ENCODE measurements at regions not wholly inside any gene's neighbourhood (a gene's known extent, or its start where the extent isn't known, plus 50 kb on each side); places are given as distances from the start of the nearest gene placed in this dataset.
A peak's percentile ranks its signal among the peaks of the same experiment; 100 is the strongest.
"Not testable (repeated sequence)": the region's sequence is repeated elsewhere in the genome, so short reads cannot be mapped to it uniquely, and the experiment has no call there.

DNA sequence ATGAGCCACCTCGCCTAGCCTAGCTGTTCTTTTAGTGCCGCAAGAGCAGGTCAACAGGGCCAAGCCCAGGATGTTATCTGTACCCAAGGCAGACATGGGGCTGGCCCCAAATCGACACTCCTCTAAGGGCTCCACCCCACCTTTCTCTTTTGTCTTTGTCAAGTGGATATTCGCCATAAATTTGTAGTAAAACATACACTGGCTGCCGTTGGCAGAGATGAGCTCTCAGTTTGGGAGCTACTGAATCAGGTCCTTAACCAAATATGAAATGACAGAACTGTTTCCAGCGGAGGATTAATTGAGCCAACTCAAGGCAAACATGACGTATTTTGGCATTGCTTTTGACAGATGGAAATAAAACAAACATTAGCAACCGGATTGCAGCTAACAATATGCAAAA lies 556.9 kb upstream of the CDH5 start:
- no peaks in the 10 kb centered on the region for H3K27me3 ChIP-seq
- H3K4me3 ChIP-seq, result no peak overlapping the region
- WGBS, result 53% methylated on average over 8 of the region's 8 CpGs
- no peaks in the 10 kb centered on the region for H3K9me3 ChIP-seq
- intact Hi-C loops (cut with DNase I), result no loop called here
- DNase-seq (ENCODE audit: extremely low spot score), result peak; percentile 77
- H3K36me3 ChIP-seq, result no peaks in the 10 kb centered on the region
- H3K27ac ChIP-seq (replicated peaks in 1 of 4), result no peak overlapping the region
- no peak for TF ChIP-seq EP300 (IDR thresholded peaks at IDR 0.05)
- no peak for TF ChIP-seq POLR2AphosphoS5 (IDR thresholded peaks at IDR 0.05)
- TF ChIP-seq POLR2A (IDR thresholded peaks at IDR 0.05; ENCODE audit: low read depth), result no peak
- TF ChIP-seq, protein P1, sequence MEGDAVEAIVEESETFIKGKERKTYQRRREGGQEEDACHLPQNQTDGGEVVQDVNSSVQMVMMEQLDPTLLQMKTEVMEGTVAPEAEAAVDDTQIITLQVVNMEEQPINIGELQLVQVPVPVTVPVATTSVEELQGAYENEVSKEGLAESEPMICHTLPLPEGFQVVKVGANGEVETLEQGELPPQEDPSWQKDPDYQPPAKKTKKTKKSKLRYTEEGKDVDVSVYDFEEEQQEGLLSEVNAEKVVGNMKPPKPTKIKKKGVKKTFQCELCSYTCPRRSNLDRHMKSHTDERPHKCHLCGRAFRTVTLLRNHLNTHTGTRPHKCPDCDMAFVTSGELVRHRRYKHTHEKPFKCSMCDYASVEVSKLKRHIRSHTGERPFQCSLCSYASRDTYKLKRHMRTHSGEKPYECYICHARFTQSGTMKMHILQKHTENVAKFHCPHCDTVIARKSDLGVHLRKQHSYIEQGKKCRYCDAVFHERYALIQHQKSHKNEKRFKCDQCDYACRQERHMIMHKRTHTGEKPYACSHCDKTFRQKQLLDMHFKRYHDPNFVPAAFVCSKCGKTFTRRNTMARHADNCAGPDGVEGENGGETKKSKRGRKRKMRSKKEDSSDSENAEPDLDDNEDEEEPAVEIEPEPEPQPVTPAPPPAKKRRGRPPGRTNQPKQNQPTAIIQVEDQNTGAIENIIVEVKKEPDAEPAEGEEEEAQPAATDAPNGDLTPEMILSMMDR (IDR thresholded peaks at IDR 0.05), result no peak
- peaks cover 0 to 9% (median 0%) of the 10 kb centered on the region in 4 donors for H3K4me1 ChIP-seq

DNA sequence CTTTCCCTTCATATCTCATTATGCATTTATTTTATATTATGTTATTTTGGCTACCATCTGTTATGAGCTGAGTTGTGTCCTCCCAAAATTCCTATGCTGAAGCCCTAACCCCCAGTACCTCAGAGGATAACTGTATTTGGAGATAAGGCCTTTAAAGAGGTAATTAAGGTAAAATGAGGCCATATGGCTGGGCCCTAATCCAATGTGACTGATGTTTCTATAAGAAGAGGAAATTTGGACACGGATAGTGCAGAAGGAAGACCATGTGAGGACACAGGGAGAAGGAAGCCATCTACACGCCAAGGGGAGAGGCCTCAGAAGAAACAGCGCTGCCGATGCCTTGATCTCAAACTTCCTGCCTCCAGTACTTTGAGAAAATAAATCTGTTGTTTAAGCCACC lies 557.7 kb upstream of the CDH5 start:
- no peak for TF ChIP-seq POLR2AphosphoS5 (IDR thresholded peaks at IDR 0.05)
- TF ChIP-seq, protein P1 (IDR thresholded peaks at IDR 0.05), result no peak
- TF ChIP-seq EP300 (IDR thresholded peaks at IDR 0.05), result no peak
- no peak for TF ChIP-seq POLR2A (IDR thresholded peaks at IDR 0.05; ENCODE audit: low read depth)
- H3K4me1 ChIP-seq, result peaks cover 0 to 9% (median 0%) of the 10 kb centered on the region in 4 donors
- H3K4me3 ChIP-seq, result no peak overlapping the region
- no peaks in the 10 kb centered on the region for H3K9me3 ChIP-seq
- intact Hi-C loops (cut with DNase I), result no loop called here
- WGBS, result 80% methylated on average over 4 of the region's 4 CpGs
- H3K27ac ChIP-seq (replicated peaks in 1 of 4), result no peak overlapping the region
- peak; percentile 31 for DNase-seq (ENCODE audit: extremely low spot score)
- H3K27me3 ChIP-seq, result no peaks in the 10 kb centered on the region
- no peaks in the 10 kb centered on the region for H3K36me3 ChIP-seq

DNA sequence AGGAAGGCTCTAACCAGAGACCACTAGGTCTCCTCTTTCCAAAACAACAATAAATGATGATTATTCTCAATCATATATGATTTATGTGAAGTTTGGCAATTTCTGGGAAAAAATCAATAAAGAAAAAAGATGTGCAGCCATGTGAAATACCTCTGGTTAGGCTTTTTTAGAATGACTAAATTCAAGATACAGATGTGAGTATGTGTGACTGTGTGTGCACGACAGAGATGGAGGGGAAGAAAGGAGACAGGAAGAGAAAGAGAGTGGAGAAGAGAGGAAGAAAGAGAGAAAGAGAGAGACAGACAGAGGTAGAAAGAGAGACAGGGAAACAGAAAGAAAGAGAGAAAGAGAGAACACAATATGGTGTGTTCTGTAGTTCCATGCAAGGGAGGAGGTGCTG lies 558.6 kb upstream of the CDH5 start:
- no peaks in the 10 kb centered on the region for H3K27me3 ChIP-seq
- peak; percentile 31 for DNase-seq (ENCODE audit: extremely low spot score)
- no peaks in the 10 kb centered on the region for H3K9me3 ChIP-seq
- TF ChIP-seq POLR2A (IDR thresholded peaks at IDR 0.05; ENCODE audit: low read depth) (no peak), EP300 (IDR thresholded peaks at IDR 0.05) (no peak)
- no peak overlapping the region for H3K27ac ChIP-seq (replicated peaks in 1 of 4)
- H3K4me3 ChIP-seq, result no peak overlapping the region
- intact Hi-C loops (cut with DNase I), result no loop called here
- no peaks in the 10 kb centered on the region for H3K36me3 ChIP-seq
- peaks cover 0 to 9% (median 0%) of the 10 kb centered on the region in 4 donors for H3K4me1 ChIP-seq
- WGBS, result 94% methylated on average over 1 of the region's 1 CpG

DNA sequence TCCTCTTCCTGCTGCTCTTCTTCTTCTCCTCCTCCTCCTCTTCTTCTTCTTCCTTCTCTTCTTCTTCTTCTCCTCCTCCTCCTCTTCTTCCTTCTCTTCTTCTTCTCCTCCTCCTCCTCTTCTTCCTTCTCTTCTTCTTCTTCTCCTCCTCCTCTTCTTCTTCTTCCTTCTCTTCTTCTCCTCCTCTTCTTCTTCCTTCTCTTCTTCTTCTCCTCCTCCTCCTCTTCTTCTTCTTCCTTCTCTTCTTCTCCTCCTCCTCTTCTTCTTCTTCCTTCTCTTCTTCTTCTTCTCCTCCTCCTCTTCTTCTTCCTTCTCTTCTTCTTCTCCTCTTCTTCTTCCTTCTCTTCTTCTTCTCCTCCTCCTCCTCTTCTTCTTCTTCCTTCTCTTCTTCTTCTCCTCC lies 560.8 kb upstream of the CDH5 start:
- H3K27ac ChIP-seq (replicated peaks in 1 of 4); H3K9me3 ChIP-seq; H3K4me3 ChIP-seq; intact Hi-C loops (cut with DNase I); H3K36me3 ChIP-seq; H3K27me3 ChIP-seq; H3K4me1 ChIP-seq; DNase-seq (ENCODE audit: extremely low spot score): not testable (repeated sequence)

DNA sequence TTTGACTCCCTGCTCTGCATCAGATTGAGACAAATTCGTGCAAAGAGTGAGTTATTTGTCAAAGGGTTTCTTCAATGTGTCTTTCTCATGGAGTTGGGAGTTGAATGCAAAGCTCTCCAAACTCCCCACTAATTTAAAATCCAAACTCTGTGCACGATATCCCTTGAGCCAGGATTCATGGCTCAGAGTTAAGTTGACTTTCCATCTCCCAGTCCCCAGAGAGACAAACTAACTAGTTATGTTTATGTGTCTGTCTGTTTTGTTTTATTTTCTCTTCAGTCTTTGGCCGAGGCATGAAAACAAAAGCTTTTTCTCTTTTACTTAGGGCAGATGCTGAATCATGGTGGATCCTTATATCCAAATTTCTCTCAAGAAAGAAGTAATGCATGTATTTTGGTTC lies 570.0 kb upstream of the CDH5 start:
- Histone ChIP-seq H3K27ac (replicated peaks in 1 of 4) (no peak overlapping the region), H3K9me3 (no peaks in the 10 kb centered on the region), H3K27me3 (no peaks in the 10 kb centered on the region), H3K4me1 (no peaks in the 10 kb centered on the region), H3K4me3 (no peak overlapping the region), H3K36me3 (no peaks in the 10 kb centered on the region)
- 55% methylated on average over 3 of the region's 3 CpGs for WGBS
- no peak for TF ChIP-seq POLR2AphosphoS5 (IDR thresholded peaks at IDR 0.05)
- TF ChIP-seq, protein P1 (IDR thresholded peaks at IDR 0.05), result no peak
- no peak for TF ChIP-seq EP300 (IDR thresholded peaks at IDR 0.05)
- TF ChIP-seq POLR2A (IDR thresholded peaks at IDR 0.05; ENCODE audit: low read depth), result no peak
- DNase-seq (ENCODE audit: extremely low spot score), result no peak
- intact Hi-C loops (cut with DNase I), result no loop called here

DNA sequence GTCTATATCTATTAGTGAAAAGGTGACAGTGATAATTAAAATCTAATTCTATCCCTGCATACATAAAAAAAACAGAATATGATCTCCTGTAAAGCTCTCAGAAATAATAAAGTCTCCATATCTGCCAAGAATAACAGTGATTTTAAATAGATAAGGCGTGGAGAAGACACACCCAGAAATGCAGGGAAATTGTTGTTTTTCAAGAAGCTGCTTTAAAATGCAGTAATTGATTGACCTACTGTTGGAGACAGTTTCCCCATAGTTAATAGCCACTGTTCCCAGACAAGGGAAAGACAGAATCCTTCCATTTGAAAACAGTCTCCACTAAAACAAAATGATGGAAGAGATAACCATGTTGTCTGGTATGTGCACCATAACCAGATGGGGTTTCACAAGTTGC lies 571.5 kb upstream of the CDH5 start:
- H3K9me3 ChIP-seq, result no peaks in the 10 kb centered on the region
- H3K36me3 ChIP-seq, result no peaks in the 10 kb centered on the region
- H3K27ac ChIP-seq (replicated peaks in 1 of 4), result no peak overlapping the region
- DNase-seq (ENCODE audit: extremely low spot score), result no peak
- no peaks in the 10 kb centered on the region for H3K4me1 ChIP-seq
- no peak overlapping the region for H3K4me3 ChIP-seq
- intact Hi-C loops (cut with DNase I), result no loop called here
- H3K27me3 ChIP-seq, result no peaks in the 10 kb centered on the region
- TF ChIP-seq, protein P1 (IDR thresholded peaks at IDR 0.05), result no peak
- TF ChIP-seq POLR2A (IDR thresholded peaks at IDR 0.05; ENCODE audit: low read depth) (no peak), POLR2AphosphoS5 (IDR thresholded peaks at IDR 0.05) (no peak), EP300 (IDR thresholded peaks at IDR 0.05) (no peak)
- 79% methylated on average over 1 of the region's 1 CpG for WGBS
